ENCODE measurements at regions not wholly inside any gene's neighbourhood (a gene's known extent, or its start where the extent isn't known, plus 50 kb on each side); places are given as distances from the start of the nearest gene placed in this dataset.

GRCh38 chr9:18061856-18062255, 412.1 kb upstream of the ADAMTSL1 start:
- FAIRE-seq (no peak), DNase-seq (ENCODE audit: low read depth, low spot score) (no peak)
- ChIA-PET POLR2A (no interaction called here), CTCF (interaction anchor here (1.5 kb wide), 1 partner anchor 20 kb away, joined by 4 read pairs; no protein-coding TSS in a partner anchor)
- Histone ChIP-seq H3K27me3 (ENCODE audit: control insufficient read depth in 2 of 2, insufficient read depth in 2 of 2, low read length in 2 of 2) (peaks cover 0 to 2% of the 10 kb centered on the region in 2 experiments), H3K9me3 (replicated peaks; ENCODE audit: control insufficient read depth, insufficient read depth, low read length) (no peaks in the 10 kb centered on the region), H3K79me2 (ENCODE audit: control insufficient read depth, insufficient read depth, low read length) (no peaks in the 10 kb centered on the region), H3K36me3 (ENCODE audit: control insufficient read depth in 2 of 2, extremely low read depth in 1 of 2, insufficient read depth in 2 of 2, low read length in 2 of 2) (no peaks in the 10 kb centered on the region), H3K4me3 (replicated peaks in 1 of 3; ENCODE audit: insufficient read depth in 1 of 3, low read depth in 1 of 3, low read length in 3 of 3) (no peak overlapping the region), H3K9ac (replicated peaks; ENCODE audit: extremely low read depth, insufficient read depth, low read length) (no peak overlapping the region), H3K27ac (ENCODE audit: insufficient read depth, low read depth, low read length) (no peak overlapping the region), H3K4me2 (ENCODE audit: insufficient read depth, low read length) (no peak overlapping the region), H3K4me1 (ENCODE audit: control insufficient read depth, extremely low read depth, insufficient read depth, low read length) (no peaks in the 10 kb centered on the region), H4K20me1 (replicated peaks; ENCODE audit: control insufficient read depth, extremely low read depth, insufficient read depth, low read length) (no peaks in the 10 kb centered on the region), H3K9me1 (replicated peaks; ENCODE audit: control insufficient read depth, extremely low read depth, insufficient read depth, low read length) (peaks cover 2% of the 10 kb centered on the region), H2AFZ (ENCODE audit: low read depth, low read length) (no peak overlapping the region)
- intact Hi-C loops (cut with micrococcal nuclease), result no loop called here
- TF ChIP-seq MAX (IDR thresholded peaks at IDR 0.05; ENCODE audit: insufficient read depth, insufficient read length) (no peak), GATA2 (IDR thresholded peaks at IDR 0.05; ENCODE audit: insufficient read depth, insufficient read length, low read depth, low read length) (no peak), JUN (IDR thresholded peaks at IDR 0.05; ENCODE audit: borderline replicate concordance, insufficient read depth, insufficient read length, low read depth) (no peak), POLR2A (IDR thresholded peaks at IDR 0.05; ENCODE audit: low read depth, low read length) (no peak), CTCF (IDR thresholded peaks at IDR 0.05; ENCODE audit: extremely low read depth in 1 of 2, insufficient read depth in 1 of 2, low read depth in 1 of 2, low read length in 2 of 2) (no peak), MYC (IDR thresholded peaks at IDR 0.05; ENCODE audit: low read depth, low read length) (no peak), EZH2 (IDR thresholded peaks at IDR 0.05; ENCODE audit: borderline replicate concordance, low read depth, low read length, severe bottlenecking) (no peak), POLR2AphosphoS5 (IDR thresholded peaks at IDR 0.05; ENCODE audit: insufficient read depth, low read depth, low read length) (no peak), FOS (IDR thresholded peaks at IDR 0.05; ENCODE audit: borderline replicate concordance, insufficient read depth, low read length) (no peak)
- dilution Hi-C loops (cut with MboI; ENCODE audit: extremely low pct_ligation_motif_present, low sequenced_read_pairs), result no loop called here
- BruUV-seq (replicated peaks), result no TSS peak
